Liver (tissue), 8 donors: ENCODE measurements at regions not wholly inside any gene's neighbourhood (a gene's known extent, or its start where the extent isn't known, plus 50 kb on each side); places are given as distances from the start of the nearest gene placed in this dataset.

Experiments used
- DNase-seq: peaks from one replicate; pipeline ENCODE4 v3.0.0-alpha.2; 2017; ENCODE audit warnings: low spot score
- H3K27ac ChIP-seq, 2 donors: one replicate each; pipeline ENCODE4 v1.7.0; 2013; ENCODE audit warnings: inconsistent platforms in 2 of 2, low read length in 2 of 2, control low read depth in 1 of 2, low read depth in 1 of 2, mild to moderate bottlenecking in 1 of 2
- H3K27me3 ChIP-seq, 4 donors: one replicate each; pipeline versions ENCODE4 v1.6.1 to v1.7.0; 2013; ENCODE audit warnings: low read length in 3 of 4, inconsistent platforms in 1 of 4, mild to moderate bottlenecking in 1 of 4, moderate library complexity in 1 of 4; ENCODE audit not compliant: control insufficient read depth in 4 of 4, insufficient read depth in 4 of 4
- H3K36me3 ChIP-seq, 4 donors: one replicate each; pipeline versions ENCODE4 v1.6.1 to v1.7.0; 2013; ENCODE audit warnings: low read length in 3 of 4, mild to moderate bottlenecking in 3 of 4, low read depth in 1 of 4, moderate library complexity in 1 of 4; ENCODE audit not compliant: control insufficient read depth in 4 of 4, insufficient read depth in 3 of 4
- H3K4me1 ChIP-seq, 4 donors: one replicate each; pipeline versions ENCODE4 v1.6.1 to v1.7.0; 2013; ENCODE audit warnings: low read length in 3 of 4, mild to moderate bottlenecking in 3 of 4, moderate library complexity in 1 of 4; ENCODE audit not compliant: control insufficient read depth in 4 of 4, insufficient read depth in 4 of 4
- H3K4me3 ChIP-seq, 3 donors: one replicate each; pipeline versions ENCODE4 v1.6.1 to v1.7.0; 2013; ENCODE audit warnings: low read length in 3 of 3, control low read depth in 1 of 3, low read depth in 1 of 3, mild to moderate bottlenecking in 1 of 3
- H3K9ac ChIP-seq, 2 donors: one replicate each; pipeline ENCODE4 v1.7.0; 2013; ENCODE audit warnings: low read length in 2 of 2, mild to moderate bottlenecking in 2 of 2, moderate library complexity in 2 of 2, control low read depth in 1 of 2, low read depth in 1 of 2
- H3K9me3 ChIP-seq, 4 donors: one replicate each; pipeline versions ENCODE4 v1.6.1 to v1.7.0; 2013; ENCODE audit warnings: low read length in 3 of 4; ENCODE audit not compliant: control insufficient read depth in 4 of 4
- ATF3 ChIP-seq: IDR thresholded peaks from 2 replicates; pipeline ENCODE4 v1.6.1; 2016; ENCODE audit warnings: antibody characterized with exemption
- CTCF ChIP-seq: fragments of 150-350 bp; IDR thresholded peaks from 2 replicates; pipeline ENCODE4 v1.5.1; 2017; ENCODE audit warnings: improper control_type of control experiment, low read depth, low read length; ENCODE audit not compliant: missing input control
- EGR1 ChIP-seq, 2 donors: IDR thresholded peaks; 2 replicates each; pipeline ENCODE4 v1.6.1; 2016 to 2018; ENCODE audit warnings: antibody characterized with exemption in 2 of 2, low read depth in 2 of 2
- FOXA1 ChIP-seq: IDR thresholded peaks from 2 replicates; pipeline ENCODE4 v1.6.1; 2016; ENCODE audit warnings: antibody characterized with exemption
- FOXA2 ChIP-seq: IDR thresholded peaks from 2 replicates; pipeline ENCODE4 v1.6.1; 2016; ENCODE audit warnings: antibody characterized with exemption
- GABPA ChIP-seq, 2 donors: IDR thresholded peaks in 1 of 2; conservative IDR thresholded peaks in 1 of 2; 2 replicates each; pipeline ENCODE4 v1.6.1; 2016; ENCODE audit warnings: antibody characterized with exemption in 2 of 2, mild to moderate bottlenecking in 1 of 2, moderate library complexity in 1 of 2
- HNF4A ChIP-seq, 2 donors: conservative IDR thresholded peaks; 2 replicates each; pipeline ENCODE4 v1.6.1; 2016; ENCODE audit warnings: antibody characterized with exemption in 2 of 2, mild to moderate bottlenecking in 2 of 2
- HNF4G ChIP-seq: IDR thresholded peaks from 2 replicates; pipeline ENCODE4 v1.6.1; 2016; ENCODE audit warnings: antibody characterized with exemption
- JUND ChIP-seq, 2 donors: IDR thresholded peaks; 2 replicates each; pipeline ENCODE4 v1.6.1; 2016; ENCODE audit warnings: antibody characterized with exemption in 2 of 2
- MAX ChIP-seq: IDR thresholded peaks from 2 replicates; pipeline ENCODE4 v1.6.1; 2016; ENCODE audit warnings: antibody characterized with exemption
- NR2F2 ChIP-seq: IDR thresholded peaks from 2 replicates; pipeline ENCODE4 v1.6.1; 2016; ENCODE audit warnings: antibody characterized with exemption
- RAD21 ChIP-seq, 2 donors: IDR thresholded peaks; 2 replicates each; pipeline ENCODE4 v1.6.1; 2016; ENCODE audit warnings: antibody characterized with exemption in 2 of 2, mild to moderate bottlenecking in 2 of 2
- REST ChIP-seq: IDR thresholded peaks from 2 replicates; pipeline ENCODE4 v1.6.1; 2016; ENCODE audit warnings: antibody characterized with exemption, mild to moderate bottlenecking
- SP1 ChIP-seq: IDR thresholded peaks from 2 replicates; pipeline ENCODE4 v1.6.1; 2018; ENCODE audit warnings: antibody characterized with exemption, mild to moderate bottlenecking
- TAF1 ChIP-seq: conservative IDR thresholded peaks from 2 replicates; pipeline ENCODE4 v1.6.1; 2016; ENCODE audit warnings: antibody characterized with exemption, mild to moderate bottlenecking
- YY1 ChIP-seq: IDR thresholded peaks from 2 replicates; pipeline ENCODE4 v1.6.1; 2016; ENCODE audit warnings: antibody characterized with exemption, mild to moderate bottlenecking
- ZBTB33 ChIP-seq: IDR thresholded peaks from 2 replicates; pipeline ENCODE4 v1.6.1; 2016; ENCODE audit warnings: antibody characterized with exemption
- WGBS: extraction: QIAGEN DNeasy Blood & Tissue Kit; methylation state at CpG from one replicate; pipeline ENCODE4 v1.1.7; 2013; 5-methylcytosine and 5-hydroxymethylcytosine counted together
- donor health status: healthy.
- donor health status: healthy.
- donor health status: healthy.
- donor health status: healthy.
- donor health status: healthy.

- peaks cover 0 to 3% (median 0%) of the 10 kb centered on the region in 4 donors for H3K4me1 ChIP-seq
- no peak overlapping the region for H3K9ac ChIP-seq
- no peak overlapping the region for H3K4me3 ChIP-seq
- peaks cover 0 to 8% (median 0%) of the 10 kb centered on the region in 4 donors for H3K27me3 ChIP-seq
- H3K36me3 ChIP-seq = no peaks in the 10 kb centered on the region
- TF ChIP-seq EGR1 (IDR thresholded peaks at IDR 0.05; ENCODE audit: low read depth in 2 of 2) (no peak), CTCF (no peak), TAF1 (no peak), RAD21 (IDR thresholded peaks at IDR 0.05) (no peak), FOXA1 (no peak), SP1 (no peak), MAX (no peak), NR2F2 (no peak), FOXA2 (no peak), GABPA (IDR thresholded peaks at IDR 0.05 in 1 of 2, conservative IDR thresholded peaks at IDR 0.05 in 1 of 2) (no peak), ZBTB33 (no peak), HNF4A (conservative IDR thresholded peaks at IDR 0.05) (no peak), ATF3 (no peak), HNF4G (no peak), REST (no peak), JUND (IDR thresholded peaks at IDR 0.05) (no peak), YY1 (no peak)
- no peak for DNase-seq
- WGBS = 89% methylated on average over 13 of the region's 13 CpGs
- no peak overlapping the region for H3K27ac ChIP-seq
- no peaks in the 10 kb centered on the region for H3K9me3 ChIP-seq
These were observed 64.9 kb upstream of the PITRM1 start for GRCh38 chr10:3237530-3237929.
